ENCODE measurements at regions not wholly inside any gene's neighbourhood (a gene's known extent, or its start where the extent isn't known, plus 50 kb on each side); places are given as distances from the start of the nearest gene placed in this dataset.

GRCh38 chr2:198213253-198213652 lies 408.9 kb downstream of the PLCL1 start:
- TF ChIP-seq CTCF (conservative IDR thresholded peaks at IDR 0.05): no peak
- TF ChIP-seq EZH2 (IDR thresholded peaks at IDR 0.05; ENCODE audit: low read depth): no peak

All from PC-9 (cell line).